AG09319 (cell line): ENCODE measurements at regions not wholly inside any gene's neighbourhood (a gene's known extent, or its start where the extent isn't known, plus 50 kb on each side); places are given as distances from the start of the nearest gene placed in this dataset.

ENCODE experiments used
- DNase-seq: peaks from one replicate; pipeline ENCODE4 v3.0.0-alpha.2; 2010; ENCODE audit warnings: low read depth; ENCODE audit errors: extremely low read depth
- CTCF ChIP-seq: IDR thresholded peaks from 2 replicates; pipeline ENCODE4 v1.5.1; 2011; ENCODE audit warnings: low read depth, mild to moderate bottlenecking, inconsistent platforms, low read length, moderate library complexity

DNA sequence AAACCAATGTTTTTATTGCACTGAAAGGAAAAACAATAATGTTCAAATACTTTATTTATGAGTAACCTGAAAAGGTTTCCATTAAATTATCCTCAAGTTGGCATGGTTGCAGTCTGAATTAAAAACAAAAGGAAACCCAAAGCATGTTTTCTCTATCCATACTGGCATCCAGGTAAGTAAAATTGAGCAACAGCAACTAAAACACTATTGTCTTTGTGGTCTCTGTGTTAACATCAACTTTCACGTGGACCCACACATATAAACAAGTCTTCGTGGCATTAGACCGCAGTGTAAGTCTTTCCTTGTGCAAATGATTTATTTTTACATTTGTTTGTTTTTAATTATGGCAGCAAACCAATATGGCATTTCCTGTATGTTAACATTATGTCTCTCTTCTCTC is 757.6 kb downstream of the SEMA5A start:
- no peak for DNase-seq
- no peak for TF ChIP-seq CTCF

DNA sequence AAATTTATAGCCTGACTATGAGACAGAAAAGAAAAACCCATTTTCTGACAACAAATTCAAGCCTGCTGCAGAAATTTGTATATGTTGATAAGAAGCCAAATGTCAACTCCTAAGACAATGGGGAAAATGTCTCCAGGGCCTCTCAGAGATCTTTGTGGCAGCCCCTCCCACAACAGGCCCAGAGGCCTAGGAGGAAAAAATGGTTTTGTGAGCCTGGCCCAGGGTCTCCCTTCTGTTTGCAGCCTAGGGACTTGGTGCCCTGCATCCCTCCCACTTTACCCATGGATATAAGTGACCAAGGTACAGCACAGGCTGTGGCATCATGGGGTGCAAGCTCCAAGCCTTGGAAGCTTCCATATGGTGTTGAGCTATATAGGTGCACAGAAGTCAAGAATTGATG is 740.2 kb downstream of the SEMA5A start:
- DNase-seq: no peak
- no peak for TF ChIP-seq CTCF

DNA sequence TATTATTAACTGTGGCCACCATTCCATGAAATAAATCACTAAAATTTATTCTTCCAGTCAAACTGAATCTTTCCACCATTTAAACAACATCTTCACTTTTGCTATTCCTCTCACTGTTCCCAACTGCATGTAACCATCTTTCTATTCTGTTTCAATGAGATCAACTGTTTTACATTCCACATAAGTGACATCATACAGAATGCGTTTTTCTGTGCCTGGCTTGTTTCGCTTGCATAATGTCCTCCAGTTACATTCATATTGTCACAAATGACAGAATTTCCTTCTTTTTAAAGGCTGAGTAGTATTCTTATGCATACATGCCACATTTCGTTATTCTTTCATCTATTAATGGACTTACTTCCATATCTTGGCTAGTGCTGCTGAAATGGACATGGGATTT is 738.2 kb downstream of the SEMA5A start:
- TF ChIP-seq CTCF: no peak
- DNase-seq: no peak

DNA sequence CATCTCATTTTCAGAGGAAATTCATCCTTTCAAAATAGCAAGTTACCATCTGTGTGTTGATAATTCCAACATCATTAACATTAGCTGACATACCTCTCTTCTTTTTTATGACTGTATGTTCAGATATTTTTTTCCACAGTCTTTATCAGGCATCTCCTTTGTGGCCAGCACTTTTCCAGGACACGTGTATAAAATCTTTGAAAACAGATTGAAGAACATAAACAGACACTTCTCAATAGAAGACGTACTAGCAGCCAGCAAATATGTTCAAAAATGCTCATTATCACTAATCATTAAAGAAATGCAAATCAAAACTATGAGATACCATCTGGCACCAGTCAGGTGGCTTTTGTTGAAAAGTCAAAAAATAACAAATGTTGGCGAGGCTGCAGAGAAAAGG is 734.3 kb downstream of the SEMA5A start:
- DNase-seq: no peak
- no peak for TF ChIP-seq CTCF

DNA sequence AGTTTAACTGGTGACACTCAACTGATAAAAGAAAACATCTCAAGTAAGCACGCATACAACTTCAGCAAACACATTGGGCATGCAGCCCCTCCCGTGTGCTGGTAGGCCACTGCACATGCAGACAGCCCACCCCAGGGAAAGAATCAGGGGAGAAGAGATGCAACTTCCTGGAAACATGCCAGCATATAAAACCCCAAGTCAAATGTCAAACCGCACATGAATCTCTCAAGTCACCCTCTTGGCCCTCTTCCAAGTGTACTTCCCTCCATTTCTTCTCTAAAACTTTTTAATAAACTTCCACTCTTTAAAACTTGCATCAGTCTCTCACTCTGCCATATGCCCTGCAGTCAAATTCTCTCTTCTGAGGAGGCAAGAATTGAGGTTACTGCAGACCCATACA is 732.7 kb downstream of the SEMA5A start:
- no peak for DNase-seq
- no peak for TF ChIP-seq CTCF

DNA sequence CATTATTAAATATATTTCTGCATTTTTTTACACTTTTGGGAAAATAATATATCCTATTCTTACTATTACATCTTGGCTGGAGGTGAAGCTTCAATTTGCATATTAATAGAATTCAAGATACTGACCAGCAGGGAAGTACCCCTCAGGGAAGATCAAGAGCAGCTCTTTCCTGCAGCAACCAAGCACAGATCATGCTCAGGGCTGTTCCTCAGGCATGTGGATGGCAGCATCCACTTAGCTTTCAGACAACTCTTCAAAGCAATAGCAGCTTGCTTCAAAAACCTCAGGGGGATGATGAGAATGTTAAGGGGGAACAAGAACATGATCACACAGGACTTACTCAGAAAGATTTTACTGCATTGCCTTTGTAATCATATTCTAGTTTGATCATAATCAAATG is 731.8 kb downstream of the SEMA5A start:
- DNase-seq: no peak
- no peak for TF ChIP-seq CTCF

- TF ChIP-seq CTCF: no peak
- no peak for DNase-seq
These were observed 721.5 kb downstream of the SEMA5A start for GRCh38 chr5:8824371-8824770.
